SU-DHL-6 (cell line): ENCODE measurements at regions not wholly inside any gene's neighbourhood (a gene's known extent, or its start where the extent isn't known, plus 50 kb on each side); places are given as distances from the start of the nearest gene placed in this dataset.
"Not testable (repeated sequence)": the region's sequence is repeated elsewhere in the genome, so short reads cannot be mapped to it uniquely, and the experiment has no call there.

ENCODE experiments used
- EZH2phosphoT487 ChIP-seq: fragments of 200-600 bp; sonication (generic), shearing (Covaris generic); conservative IDR thresholded peaks from 2 replicates; pipeline ENCODE4 v1.6.1; 2018; ENCODE audit warnings: mild to moderate bottlenecking, antibody characterized with exemption, low read length, moderate library complexity, mixed read lengths
- TF ChIP-seq, protein P1 (sequence below): fragments of 200-600 bp; sonication (generic); IDR thresholded peaks from one replicate; pipeline ENCODE4 v1.5.1; 2017; ENCODE audit warnings: antibody characterized with exemption, mild to moderate bottlenecking, low read length, moderate library complexity; ENCODE audit not compliant: insufficient read depth, poor library complexity, severe bottlenecking

DNA sequence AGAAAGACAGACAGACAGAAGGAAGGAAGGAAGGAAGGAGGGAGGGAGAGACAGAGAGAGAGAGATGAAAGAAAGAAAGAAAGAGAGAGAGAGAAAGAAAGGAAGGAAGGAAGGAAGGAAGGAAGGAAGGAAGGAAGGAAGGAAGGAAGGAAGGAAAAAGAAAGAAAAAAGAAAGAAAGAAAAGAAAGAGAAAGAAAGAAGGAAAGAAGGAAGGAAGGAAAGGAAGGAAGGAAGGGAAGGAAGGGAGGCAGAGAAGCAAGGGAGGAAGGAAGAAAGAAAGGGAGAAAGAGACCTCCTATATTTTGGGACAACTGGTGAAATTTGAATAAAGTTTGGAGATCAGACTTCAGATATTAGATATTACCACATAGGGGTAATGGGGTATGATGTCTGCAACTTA, 226.9 kb downstream of the DEPDC1B start:
- TF ChIP-seq, protein P1, sequence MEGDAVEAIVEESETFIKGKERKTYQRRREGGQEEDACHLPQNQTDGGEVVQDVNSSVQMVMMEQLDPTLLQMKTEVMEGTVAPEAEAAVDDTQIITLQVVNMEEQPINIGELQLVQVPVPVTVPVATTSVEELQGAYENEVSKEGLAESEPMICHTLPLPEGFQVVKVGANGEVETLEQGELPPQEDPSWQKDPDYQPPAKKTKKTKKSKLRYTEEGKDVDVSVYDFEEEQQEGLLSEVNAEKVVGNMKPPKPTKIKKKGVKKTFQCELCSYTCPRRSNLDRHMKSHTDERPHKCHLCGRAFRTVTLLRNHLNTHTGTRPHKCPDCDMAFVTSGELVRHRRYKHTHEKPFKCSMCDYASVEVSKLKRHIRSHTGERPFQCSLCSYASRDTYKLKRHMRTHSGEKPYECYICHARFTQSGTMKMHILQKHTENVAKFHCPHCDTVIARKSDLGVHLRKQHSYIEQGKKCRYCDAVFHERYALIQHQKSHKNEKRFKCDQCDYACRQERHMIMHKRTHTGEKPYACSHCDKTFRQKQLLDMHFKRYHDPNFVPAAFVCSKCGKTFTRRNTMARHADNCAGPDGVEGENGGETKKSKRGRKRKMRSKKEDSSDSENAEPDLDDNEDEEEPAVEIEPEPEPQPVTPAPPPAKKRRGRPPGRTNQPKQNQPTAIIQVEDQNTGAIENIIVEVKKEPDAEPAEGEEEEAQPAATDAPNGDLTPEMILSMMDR: not testable (repeated sequence)
- not testable (repeated sequence) for TF ChIP-seq EZH2phosphoT487
